ENCODE measurements at regions not wholly inside any gene's neighbourhood (a gene's known extent, or its start where the extent isn't known, plus 50 kb on each side); places are given as distances from the start of the nearest gene placed in this dataset.

GRCh38 chr5:87826507-87826906, 413.8 kb upstream of the CCNH start:
- no peak overlapping the region for H3K27ac ChIP-seq
- WGBS, 2 donors: 25 to 56% methylated on average over 3 of the region's 3 CpGs
- intact Hi-C loops (cut with DNase I): no loop called here
- no peaks in the 10 kb centered on the region for H3K36me3 ChIP-seq
- H3K4me1 ChIP-seq: no peaks in the 10 kb centered on the region
- no peaks in the 10 kb centered on the region for H3K9me3 ChIP-seq
- DNase-seq: no peak
- no peak overlapping the region for H3K4me3 ChIP-seq
- no peak for TF ChIP-seq CTCF (IDR thresholded peaks at IDR 0.05)
- no peaks in the 10 kb centered on the region for H3K27me3 ChIP-seq

- intact Hi-C loops (cut with DNase I): no loop called here
- no peaks in the 10 kb centered on the region for H3K9me3 ChIP-seq
- H3K4me1 ChIP-seq: no peaks in the 10 kb centered on the region
- 15 to 57% methylated on average over 1 of the region's 1 CpG for WGBS, 2 donors
- H3K4me3 ChIP-seq: no peak overlapping the region
- no peaks in the 10 kb centered on the region for H3K36me3 ChIP-seq
- TF ChIP-seq CTCF (IDR thresholded peaks at IDR 0.05) (no peak), POLR2AphosphoS5 (IDR thresholded peaks at IDR 0.05) (no peak), EP300 (IDR thresholded peaks at IDR 0.05) (no peak), POLR2A (IDR thresholded peaks at IDR 0.05) (no peak)
- H3K27me3 ChIP-seq: no peaks in the 10 kb centered on the region
- no peak overlapping the region for H3K27ac ChIP-seq
- DNase-seq: no peak
Measured at GRCh38 chr5:87825583-87825982, 412.9 kb upstream of the CCNH start.

GRCh38 chr5:87807783-87808182, 395.1 kb upstream of the CCNH start:
- Histone ChIP-seq H3K27me3 (no peaks in the 10 kb centered on the region), H3K27ac (no peak overlapping the region), H3K4me3 (no peak overlapping the region), H3K4me1 (no peaks in the 10 kb centered on the region), H3K36me3 (no peaks in the 10 kb centered on the region), H3K9me3 (no peaks in the 10 kb centered on the region)
- DNase-seq: no peak
- TF ChIP-seq CTCF (IDR thresholded peaks at IDR 0.05): no peak
- no peak for TF ChIP-seq POLR2AphosphoS5 (IDR thresholded peaks at IDR 0.05)
- no peak for TF ChIP-seq EP300 (IDR thresholded peaks at IDR 0.05)
- no peak for TF ChIP-seq POLR2A (IDR thresholded peaks at IDR 0.05)
- intact Hi-C loops (cut with DNase I): no loop called here

- no peaks in the 10 kb centered on the region for H3K27me3 ChIP-seq
- H3K27ac ChIP-seq: no peak overlapping the region
- no peak for DNase-seq
- TF ChIP-seq POLR2A (IDR thresholded peaks at IDR 0.05): no peak
- TF ChIP-seq EP300 (IDR thresholded peaks at IDR 0.05): no peak
- TF ChIP-seq CTCF (IDR thresholded peaks at IDR 0.05): no peak
- no peak for TF ChIP-seq POLR2AphosphoS5 (IDR thresholded peaks at IDR 0.05)
- no peaks in the 10 kb centered on the region for H3K9me3 ChIP-seq
- no peaks in the 10 kb centered on the region for H3K36me3 ChIP-seq
- no peaks in the 10 kb centered on the region for H3K4me1 ChIP-seq
- intact Hi-C loops (cut with DNase I): no loop called here
- H3K4me3 ChIP-seq: no peak overlapping the region
Measured at GRCh38 chr5:87803352-87803751, 390.6 kb upstream of the CCNH start.

- no peaks in the 10 kb centered on the region for H3K9me3 ChIP-seq
- intact Hi-C loops (cut with DNase I): no loop called here
- H3K36me3 ChIP-seq: no peaks in the 10 kb centered on the region
- TF ChIP-seq CTCF (IDR thresholded peaks at IDR 0.05): no peak
- no peak for TF ChIP-seq POLR2AphosphoS5 (IDR thresholded peaks at IDR 0.05)
- TF ChIP-seq EP300 (IDR thresholded peaks at IDR 0.05): no peak
- TF ChIP-seq POLR2A (IDR thresholded peaks at IDR 0.05): no peak
- DNase-seq: no peak
- no peak overlapping the region for H3K4me3 ChIP-seq
- 50 to 63% methylated on average over 4 of the region's 4 CpGs for WGBS, 2 donors
- H3K4me1 ChIP-seq: no peaks in the 10 kb centered on the region
- H3K27me3 ChIP-seq: peaks cover 0 to 6% (median 3%) of the 10 kb centered on the region in 3 donors
- H3K27ac ChIP-seq: no peak overlapping the region
Measured at GRCh38 chr5:87791869-87792268, 379.1 kb upstream of the CCNH start.

Data from sigmoid colon (tissue), 6 donors.